H1 (cell line): ENCODE measurements at regions not wholly inside any gene's neighbourhood (a gene's known extent, or its start where the extent isn't known, plus 50 kb on each side); places are given as distances from the start of the nearest gene placed in this dataset.

Experiments used
- TF ChIP-seq, protein P1 (sequence below), 3 experiments: IDR thresholded peaks; 1 replicate in 2 of 3; 2 replicates in 1 of 3; pipeline versions ENCODE4 v1.5.1 to v1.6.1; 2011; ENCODE audit warnings: low read length in 3 of 3, mild to moderate bottlenecking in 3 of 3, inconsistent platforms in 2 of 3, low read depth in 1 of 3, moderate library complexity in 1 of 3; ENCODE audit not compliant: insufficient read depth in 1 of 3; ENCODE audit errors: control extremely low read depth in 1 of 3

DNA sequence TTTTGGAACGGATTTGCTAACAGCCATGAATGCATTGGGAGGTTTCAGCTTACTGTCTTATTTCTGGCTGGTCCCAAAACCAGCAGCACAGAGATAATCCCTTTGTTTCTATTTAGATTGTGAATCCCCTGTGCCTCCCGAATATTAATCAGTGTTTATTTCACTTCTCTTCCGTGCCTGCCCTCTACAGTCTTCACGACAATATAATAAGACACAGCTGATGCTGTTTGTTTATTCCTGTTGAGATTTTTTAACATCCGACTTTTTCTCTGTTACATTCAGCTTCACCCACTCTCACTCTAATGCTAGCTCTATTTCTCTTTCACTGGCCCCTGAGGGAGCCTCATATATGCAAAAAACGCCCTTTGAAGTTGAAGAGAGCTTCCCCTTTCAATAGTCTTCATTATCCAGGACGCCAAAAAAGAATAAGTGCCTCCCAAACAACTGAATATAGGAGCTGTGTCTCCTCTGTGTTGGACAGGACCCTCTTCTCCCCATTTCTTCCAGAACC is 995.3 kb downstream of the ROBO2 start (continued):
- TF ChIP-seq, protein P1, sequence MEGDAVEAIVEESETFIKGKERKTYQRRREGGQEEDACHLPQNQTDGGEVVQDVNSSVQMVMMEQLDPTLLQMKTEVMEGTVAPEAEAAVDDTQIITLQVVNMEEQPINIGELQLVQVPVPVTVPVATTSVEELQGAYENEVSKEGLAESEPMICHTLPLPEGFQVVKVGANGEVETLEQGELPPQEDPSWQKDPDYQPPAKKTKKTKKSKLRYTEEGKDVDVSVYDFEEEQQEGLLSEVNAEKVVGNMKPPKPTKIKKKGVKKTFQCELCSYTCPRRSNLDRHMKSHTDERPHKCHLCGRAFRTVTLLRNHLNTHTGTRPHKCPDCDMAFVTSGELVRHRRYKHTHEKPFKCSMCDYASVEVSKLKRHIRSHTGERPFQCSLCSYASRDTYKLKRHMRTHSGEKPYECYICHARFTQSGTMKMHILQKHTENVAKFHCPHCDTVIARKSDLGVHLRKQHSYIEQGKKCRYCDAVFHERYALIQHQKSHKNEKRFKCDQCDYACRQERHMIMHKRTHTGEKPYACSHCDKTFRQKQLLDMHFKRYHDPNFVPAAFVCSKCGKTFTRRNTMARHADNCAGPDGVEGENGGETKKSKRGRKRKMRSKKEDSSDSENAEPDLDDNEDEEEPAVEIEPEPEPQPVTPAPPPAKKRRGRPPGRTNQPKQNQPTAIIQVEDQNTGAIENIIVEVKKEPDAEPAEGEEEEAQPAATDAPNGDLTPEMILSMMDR (IDR thresholded peaks at IDR 0.05; ENCODE audit: control extremely low read depth in 1 of 3, insufficient read depth in 1 of 3, low read depth in 1 of 3, low read length in 3 of 3) = no peak
